Left ventricle myocardium inferior (tissue), 1 donor: ENCODE measurements at regions not wholly inside any gene's neighbourhood (a gene's known extent, or its start where the extent isn't known, plus 50 kb on each side); places are given as distances from the start of the nearest gene placed in this dataset.

ENCODE experiments used
- DNase-seq: peaks from one replicate; pipeline ENCODE4 v3.0.0-alpha.2; 2020
- H3K27ac ChIP-seq: fragments of 200-600 bp; replicated peaks from 2 replicates; pipeline ENCODE4 v1.8.0; 2021
- H3K27me3 ChIP-seq: fragments of 200-600 bp; 2 replicates; pipeline ENCODE4 v1.8.0; 2021; ENCODE audit warnings: low read depth
- H3K36me3 ChIP-seq: fragments of 200-600 bp; 2 replicates; pipeline ENCODE4 v1.8.0; 2021
- H3K4me1 ChIP-seq: fragments of 200-600 bp; 2 replicates; pipeline ENCODE4 v1.8.0; 2021
- H3K4me3 ChIP-seq: fragments of 200-600 bp; 2 replicates; pipeline ENCODE4 v1.8.0; 2021; ENCODE audit warnings: mild to moderate bottlenecking, moderate library complexity
- H3K9me3 ChIP-seq: fragments of 200-600 bp; replicated peaks from 2 replicates; pipeline ENCODE4 v1.8.0; 2021
- CTCF ChIP-seq: fragments of 200-600 bp; IDR thresholded peaks from 2 replicates; pipeline ENCODE4 v1.8.0; 2021; ENCODE audit warnings: antibody characterized with exemption, mild to moderate bottlenecking, borderline replicate concordance
- intact Hi-C: fragments of 100-400 bp; cut with micrococcal nuclease; formaldehyde crosslinking; loops from one replicate; pipeline ENCODE4 v1.11.0; 2022
- donor health status: DM: no; HTN: yes; CAD: no; lungs with severe emphysema.

- Histone ChIP-seq H3K9me3 (peaks cover 6% of the 10 kb centered on the region), H3K4me3 (no peak overlapping the region), H3K27me3 (no peaks in the 10 kb centered on the region), H3K4me1 (peaks cover 7% of the 10 kb centered on the region), H3K27ac (no peak overlapping the region), H3K36me3 (no peaks in the 10 kb centered on the region)
- no peak for DNase-seq
- intact Hi-C loops: no loop called here
- TF ChIP-seq CTCF: no peak
Observed at GRCh38 chr10:3391657-3392056, 219.1 kb upstream of the PITRM1 start.

- Histone ChIP-seq H3K4me1 (peaks cover 3% of the 10 kb centered on the region), H3K27ac (no peak overlapping the region), H3K36me3 (no peaks in the 10 kb centered on the region), H3K4me3 (no peak overlapping the region), H3K9me3 (peaks cover 13% of the 10 kb centered on the region), H3K27me3 (no peaks in the 10 kb centered on the region)
- intact Hi-C loops: no loop called here
- no peak for TF ChIP-seq CTCF
- no peak for DNase-seq
Observed at GRCh38 chr10:3389130-3389529, 216.5 kb upstream of the PITRM1 start.

GRCh38 chr10:3385487-3385886 is 212.9 kb upstream of the PITRM1 start:
- intact Hi-C loops: no loop called here

GRCh38 chr10:3382092-3382491 is 209.5 kb upstream of the PITRM1 start:
- intact Hi-C loops: no loop called here
- H3K27ac ChIP-seq: no peak overlapping the region
- no peak for DNase-seq
- H3K9me3 ChIP-seq: peaks cover 24% of the 10 kb centered on the region
- no peak overlapping the region for H3K4me3 ChIP-seq
- H3K27me3 ChIP-seq: no peaks in the 10 kb centered on the region
- TF ChIP-seq CTCF: no peak
- no peaks in the 10 kb centered on the region for H3K36me3 ChIP-seq
- no peaks in the 10 kb centered on the region for H3K4me1 ChIP-seq

More at GRCh38 chr10:3385487-3385886, 212.9 kb upstream of the PITRM1 start:
- Histone ChIP-seq H3K9me3 (peaks cover 13% of the 10 kb centered on the region), H3K4me1 (peaks cover 3% of the 10 kb centered on the region), H3K27ac (no peak overlapping the region), H3K36me3 (no peaks in the 10 kb centered on the region), H3K4me3 (no peak overlapping the region), H3K27me3 (no peaks in the 10 kb centered on the region)
- DNase-seq: no peak
- no peak for TF ChIP-seq CTCF

GRCh38 chr10:3380406-3381050 is 207.9 kb upstream of the PITRM1 start:
- no peak overlapping the region for H3K4me3 ChIP-seq
- no peak for TF ChIP-seq CTCF
- H3K36me3 ChIP-seq: no peaks in the 10 kb centered on the region
- peaks cover 17% of the 10 kb centered on the region for H3K9me3 ChIP-seq
- H3K4me1 ChIP-seq: no peaks in the 10 kb centered on the region
- H3K27ac ChIP-seq: no peak overlapping the region
- no peaks in the 10 kb centered on the region for H3K27me3 ChIP-seq
- no peak for DNase-seq
- intact Hi-C loops: no loop called here
